GM06990 (cell line): ENCODE measurements at regions not wholly inside any gene's neighbourhood (a gene's known extent, or its start where the extent isn't known, plus 50 kb on each side); places are given as distances from the start of the nearest gene placed in this dataset.

Source experiments
- DNase-seq: peaks from one replicate; pipeline ENCODE4 v3.0.0-alpha.2; 2011; ENCODE audit not compliant: insufficient read length; ENCODE audit errors: extremely low read depth
- H3K27me3 ChIP-seq: replicated peaks from 2 replicates; pipeline ENCODE4 v1.6.0; 2011; ENCODE audit warnings: low read length; ENCODE audit not compliant: control insufficient read depth, insufficient read depth
- H3K36me3 ChIP-seq: 2 replicates; pipeline ENCODE4 v1.5.1; 2011; ENCODE audit warnings: low read length; ENCODE audit not compliant: control insufficient read depth, insufficient read depth
- H3K4me3 ChIP-seq: replicated peaks from 2 replicates; pipeline ENCODE4 v1.5.1; 2011; ENCODE audit warnings: low read depth, mild to moderate bottlenecking, control low read depth, low read length
- CTCF ChIP-seq: IDR thresholded peaks from 2 replicates; pipeline ENCODE4 v1.5.1; 2011; ENCODE audit warnings: low read length, control low read depth, mild to moderate bottlenecking, inconsistent platforms; ENCODE audit not compliant: insufficient read depth, poor library complexity, severe bottlenecking

GRCh38 chr4:66911880-66912279 lies 633.4 kb downstream of the CENPC start:
- no peak for DNase-seq
- no peak for TF ChIP-seq CTCF
- Histone ChIP-seq H3K4me3 (no peak overlapping the region), H3K27me3 (no peaks in the 10 kb centered on the region), H3K36me3 (no peaks in the 10 kb centered on the region)

- Histone ChIP-seq H3K27me3 (no peaks in the 10 kb centered on the region), H3K36me3 (no peaks in the 10 kb centered on the region), H3K4me3 (no peak overlapping the region)
- TF ChIP-seq CTCF, result no peak
- DNase-seq, result no peak
Measured at GRCh38 chr4:66906314-66906713, 639.0 kb downstream of the CENPC start.

- Histone ChIP-seq H3K4me3 (no peak overlapping the region), H3K27me3 (no peaks in the 10 kb centered on the region), H3K36me3 (no peaks in the 10 kb centered on the region)
- TF ChIP-seq CTCF, result no peak
- no peak for DNase-seq
Measured at GRCh38 chr4:66899422-66900065, 645.8 kb downstream of the CENPC start.

GRCh38 chr4:66893807-66894206 lies 651.5 kb downstream of the CENPC start:
- no peaks in the 10 kb centered on the region for H3K36me3 ChIP-seq
- H3K4me3 ChIP-seq, result no peak overlapping the region
- TF ChIP-seq CTCF, result no peak
- H3K27me3 ChIP-seq, result no peaks in the 10 kb centered on the region
- no peak for DNase-seq

GRCh38 chr4:66887061-66887460 lies 658.2 kb downstream of the CENPC start:
- H3K4me3 ChIP-seq, result no peak overlapping the region
- DNase-seq, result no peak
- no peak for TF ChIP-seq CTCF
- no peaks in the 10 kb centered on the region for H3K36me3 ChIP-seq
- H3K27me3 ChIP-seq, result no peaks in the 10 kb centered on the region
